KG1 (cell line): ENCODE measurements at regions not wholly inside any gene's neighbourhood (a gene's known extent, or its start where the extent isn't known, plus 50 kb on each side); places are given as distances from the start of the nearest gene placed in this dataset.

Experiments used
- DNase-seq: peaks from one replicate; lab custom pipeline; 2025; lab: John Stamatoyannopoulos, UW

DNA sequence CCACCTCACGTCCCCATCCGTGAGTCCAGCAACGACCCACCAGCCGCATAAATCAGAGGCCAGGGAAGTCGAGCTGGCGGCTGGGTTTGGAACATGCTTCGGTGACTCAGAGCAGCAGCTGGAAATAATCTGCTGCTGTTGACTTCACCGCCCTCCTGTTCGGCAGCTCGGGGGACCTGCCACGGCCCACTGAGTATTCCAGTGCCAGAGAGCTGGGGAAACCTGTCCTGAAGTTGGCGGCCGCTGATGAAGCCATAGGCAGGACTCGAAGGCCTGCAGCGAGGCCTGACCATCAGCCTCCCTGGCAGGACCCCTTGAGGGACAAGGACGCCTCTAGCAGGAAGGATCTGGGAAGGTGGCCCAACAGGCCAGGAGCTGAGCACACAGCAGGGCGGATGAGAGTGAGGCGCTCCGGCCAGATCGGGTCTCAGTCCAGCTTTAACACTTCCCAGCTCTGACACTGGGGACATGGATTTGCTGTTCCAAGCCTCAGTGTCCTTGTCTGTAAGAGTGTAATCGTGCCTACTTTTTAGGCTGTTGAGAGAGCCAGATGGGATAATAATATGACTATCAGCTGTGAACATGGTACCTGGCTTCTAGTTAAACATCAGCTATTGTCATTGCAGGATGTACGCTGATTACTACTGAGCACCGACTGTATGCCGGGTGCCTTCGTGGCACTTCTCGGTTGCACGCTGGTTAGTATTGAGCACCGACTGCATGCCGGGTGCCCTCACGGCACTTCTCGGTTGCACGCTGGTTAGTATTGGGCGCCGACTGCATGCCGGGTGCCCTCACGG is 50.4 kb upstream of the CIBAR2 start:
- DNase-seq: no peak

DNA sequence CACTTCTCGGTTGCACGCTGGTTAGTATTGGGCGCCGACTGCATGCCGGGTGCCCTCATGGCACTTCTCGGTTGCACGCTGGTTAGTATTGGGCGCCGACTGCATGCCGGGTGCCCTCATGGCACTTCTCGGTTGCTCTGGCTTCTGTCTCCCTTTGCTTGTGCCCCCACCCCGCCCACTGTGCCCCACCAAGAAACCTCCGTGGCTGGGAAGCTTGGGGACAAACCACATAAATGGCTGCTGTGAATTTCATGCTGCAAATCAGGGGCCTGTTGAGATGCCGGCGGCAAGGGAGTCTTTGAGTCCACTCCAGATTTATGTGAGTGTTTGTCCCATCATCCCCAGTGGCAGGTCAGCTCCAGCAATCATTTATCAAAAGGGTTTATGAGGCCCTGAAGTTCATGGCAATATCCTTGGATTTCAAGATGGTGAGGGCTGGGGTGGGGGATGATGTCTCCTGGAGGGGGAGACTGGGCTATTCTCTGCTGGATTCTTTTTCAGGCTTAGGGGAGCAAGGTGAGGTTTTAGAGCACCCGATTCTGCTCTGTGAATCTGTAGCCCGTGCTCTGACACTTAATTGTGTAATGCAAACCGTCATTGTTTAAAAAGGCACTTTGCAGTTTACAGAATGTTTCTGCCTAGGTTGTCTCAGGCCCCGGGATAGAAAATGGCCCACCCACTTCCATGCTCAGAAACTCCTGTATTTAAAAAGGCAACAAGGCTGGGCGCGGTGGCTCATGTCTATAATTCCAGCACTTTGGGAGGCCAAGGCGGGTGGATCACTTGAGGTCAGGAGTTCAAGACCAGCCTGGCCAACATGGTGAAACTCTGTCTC is 51.2 kb upstream of the CIBAR2 start:
- DNase-seq: no peak

DNA sequence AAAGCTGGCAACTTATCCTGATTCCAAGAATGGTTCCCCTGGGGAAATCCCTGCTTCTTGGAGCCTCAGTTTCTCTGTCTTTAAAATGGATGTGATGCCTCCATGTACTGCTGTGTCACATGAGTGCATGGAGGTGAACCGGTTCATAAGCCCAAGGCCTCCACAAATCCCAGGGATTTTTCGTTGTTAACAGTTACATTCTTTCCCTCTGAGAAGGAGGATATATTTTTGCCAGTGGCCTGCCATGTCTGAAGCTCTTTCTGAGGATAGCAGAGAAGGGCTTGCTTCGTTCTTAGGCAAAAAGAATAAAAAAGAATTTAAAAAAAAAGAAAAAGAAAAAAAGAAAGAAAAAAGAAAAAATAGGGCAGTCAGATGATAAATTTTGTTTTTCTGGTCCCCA is 52.2 kb upstream of the CIBAR2 start:
- no peak for DNase-seq

DNA sequence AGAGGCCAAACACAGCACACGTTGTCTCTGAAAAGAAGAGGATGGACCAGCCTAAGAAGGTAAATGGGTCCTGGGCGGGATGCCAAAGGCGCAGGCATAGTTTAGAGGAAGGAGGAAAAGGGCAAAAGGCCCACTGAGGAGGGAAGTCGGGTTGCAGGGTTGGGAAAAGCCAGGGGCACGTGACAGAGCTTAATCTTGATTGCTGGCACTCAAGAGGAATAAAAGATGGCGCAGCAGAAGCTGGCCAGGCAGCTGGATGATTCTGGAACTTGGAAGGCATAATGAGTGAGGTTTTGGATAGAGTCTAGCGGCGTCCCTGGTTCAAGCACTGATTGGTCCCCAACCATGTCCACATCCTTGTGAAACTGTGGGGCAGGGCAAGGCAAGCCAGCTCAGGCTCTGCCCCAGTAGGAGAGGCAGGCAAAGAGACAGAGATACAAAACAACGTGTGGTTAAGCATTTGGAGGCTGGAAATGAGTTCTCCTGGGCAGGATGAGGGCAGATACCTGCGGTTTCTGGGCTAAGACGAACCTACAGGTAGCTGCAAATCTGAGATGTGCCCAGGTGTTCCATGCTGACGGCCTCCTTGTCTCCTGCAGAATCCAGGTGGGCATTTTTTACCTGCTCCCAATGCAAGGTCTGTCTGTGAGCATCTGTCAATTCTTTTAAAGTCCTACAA is 52.7 kb upstream of the CIBAR2 start:
- no peak for DNase-seq

DNA sequence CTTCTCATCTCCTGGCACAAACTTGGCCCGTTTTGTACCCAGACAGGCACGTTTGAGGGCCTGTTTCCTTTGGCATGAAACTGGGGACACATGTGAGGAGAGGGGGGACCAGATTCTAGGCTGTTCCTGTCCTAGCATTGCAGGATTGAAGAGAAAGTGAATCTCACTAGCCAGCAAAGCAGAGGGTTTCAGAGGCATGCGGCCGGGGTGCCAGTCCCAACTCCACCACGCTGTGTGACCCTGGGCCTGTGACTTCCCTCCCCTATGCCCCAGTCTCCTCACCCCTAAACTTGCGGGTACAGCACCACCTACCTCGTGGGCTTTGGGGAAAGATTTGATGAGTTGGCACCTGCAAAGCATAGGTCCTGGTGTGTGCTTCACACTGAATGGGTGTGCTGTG is 53.5 kb upstream of the CIBAR2 start:
- DNase-seq: no peak

- no peak for DNase-seq
These were observed 54.0 kb upstream of the CIBAR2 start for GRCh38 chr16:85166281-85166680.

- no peak for DNase-seq
These were observed 54.7 kb upstream of the CIBAR2 start for GRCh38 chr16:85166699-85167588.

DNA sequence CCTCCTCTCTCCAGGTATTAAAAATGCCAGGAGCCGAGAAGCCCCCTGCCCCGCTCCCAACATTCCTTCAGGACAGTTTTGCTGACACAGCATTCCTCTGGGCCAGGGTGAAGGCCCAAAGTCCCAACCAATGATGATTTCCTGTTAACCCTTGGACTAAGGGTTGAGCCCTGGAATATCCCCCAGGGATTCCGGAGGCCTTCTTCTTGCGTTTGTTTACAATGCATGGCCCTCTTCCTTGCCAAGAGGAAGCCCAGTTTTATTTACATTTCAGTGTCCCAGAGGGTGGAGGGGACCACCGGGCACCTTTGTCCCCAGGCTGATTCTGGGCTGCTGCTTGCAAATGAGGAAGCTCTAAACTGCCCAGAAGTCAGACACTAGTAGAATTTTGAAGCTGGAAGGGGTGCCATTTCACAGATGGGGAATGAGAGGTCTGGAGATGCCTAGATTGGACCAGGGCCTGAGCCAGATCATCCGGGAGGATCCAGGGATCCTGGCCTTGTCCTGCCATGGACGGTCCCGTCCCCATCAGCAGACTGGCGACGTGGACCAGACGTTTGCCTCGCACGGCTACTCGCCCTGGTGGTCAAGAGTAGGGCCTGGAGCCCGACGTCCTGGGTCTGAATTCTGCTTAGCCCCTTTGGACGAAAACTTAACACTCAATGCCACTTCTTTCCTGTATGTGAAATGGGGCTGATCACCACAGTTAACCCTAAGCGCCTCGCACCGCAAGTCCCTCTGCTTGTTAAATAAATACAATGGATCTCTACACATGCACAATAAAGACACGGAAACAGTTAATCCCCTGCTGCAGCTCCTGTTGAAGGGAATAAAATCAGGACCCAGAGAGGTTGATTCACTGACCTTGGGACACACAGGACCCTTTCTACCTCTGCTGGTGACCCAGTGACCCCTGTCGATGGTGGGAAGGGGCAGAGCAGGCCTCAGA is 55.6 kb upstream of the CIBAR2 start:
- no peak for DNase-seq

DNA sequence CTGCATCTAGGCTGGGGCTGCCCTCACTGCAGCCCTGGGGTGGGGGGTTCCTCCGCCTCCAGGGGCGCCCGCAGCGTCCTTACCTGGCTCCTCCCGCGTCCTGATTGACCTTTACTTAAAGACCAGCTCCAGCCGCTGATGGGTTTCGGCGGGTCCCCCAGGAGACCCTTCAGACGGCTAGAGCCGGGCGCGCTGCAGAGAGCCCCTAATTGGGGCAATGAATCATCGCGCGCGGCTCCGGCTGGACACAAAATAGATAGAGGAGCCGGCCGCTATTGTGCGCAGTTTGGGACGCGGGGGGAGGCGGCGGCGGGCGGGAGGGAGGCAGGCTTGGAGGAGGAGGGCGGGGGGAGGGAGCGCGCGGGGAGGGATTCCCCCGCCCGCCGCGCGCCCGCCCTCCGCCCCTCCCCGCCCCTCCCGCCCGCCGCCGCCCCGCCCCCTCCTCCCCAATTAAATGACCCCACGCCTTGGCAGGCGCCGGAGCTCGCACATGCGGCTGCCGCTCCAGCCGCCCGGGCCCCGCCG is 56.5 kb upstream of the CIBAR2 start:
- DNase-seq: no peak

DNA sequence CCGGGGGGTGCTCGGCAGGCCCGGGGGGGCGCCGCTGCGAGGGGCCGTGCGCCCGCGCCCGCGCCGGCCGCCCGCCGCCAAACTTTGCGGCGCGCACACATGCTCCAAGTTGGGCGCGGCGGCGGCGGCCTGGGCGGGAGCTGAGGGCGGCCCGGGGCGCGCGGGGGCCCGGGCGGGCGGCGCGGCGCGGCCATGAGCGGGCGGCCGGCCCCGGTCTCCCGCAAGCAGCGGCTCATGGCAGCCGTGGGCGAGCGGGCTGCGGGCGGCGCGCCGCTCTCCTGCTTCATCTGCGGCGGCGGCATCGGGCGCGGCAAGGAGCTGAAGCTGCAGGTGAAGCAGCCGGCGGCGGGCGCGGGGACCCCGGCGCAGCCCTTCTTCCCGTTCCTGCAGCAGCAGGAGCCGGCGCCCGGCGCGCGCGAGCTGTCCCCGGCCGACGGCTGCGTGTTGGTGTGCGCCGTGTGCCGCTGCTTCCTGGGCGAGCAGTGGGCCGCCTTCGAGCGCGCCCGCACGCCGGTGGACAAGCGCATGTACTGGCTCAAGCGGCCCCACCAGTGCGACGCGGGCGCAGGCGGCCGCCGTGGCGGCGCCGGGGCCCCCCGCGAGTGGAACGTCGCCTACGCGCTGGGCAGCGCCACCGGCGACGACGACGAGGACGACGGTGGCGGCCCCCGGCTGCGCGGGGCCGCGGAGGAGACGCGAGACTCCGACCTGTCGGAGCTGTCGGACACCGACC is 57.2 kb upstream of the CIBAR2 start:
- DNase-seq: no peak

DNA sequence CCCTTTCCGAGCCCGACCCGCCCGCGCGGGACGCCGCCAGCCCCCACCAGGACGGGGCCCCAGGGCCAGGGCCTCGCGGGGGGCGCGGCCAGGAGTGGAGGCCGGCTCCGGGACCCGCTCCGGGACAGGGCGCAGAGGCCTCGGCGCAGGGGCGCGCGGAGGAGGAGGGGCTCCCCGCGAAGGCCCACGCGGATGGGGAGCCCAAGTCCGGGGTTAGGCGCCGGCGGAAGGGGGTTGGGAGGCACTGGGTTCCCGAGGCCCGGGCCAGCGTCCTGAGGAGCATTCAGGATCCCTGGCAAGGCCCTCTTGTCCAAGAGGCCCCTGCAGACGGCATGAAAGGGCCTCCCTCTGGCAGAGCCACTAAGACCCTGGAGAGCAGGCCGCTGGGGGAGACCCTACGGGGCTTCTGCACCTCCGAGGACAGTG is 57.8 kb upstream of the CIBAR2 start:
- no peak for DNase-seq

- no peak for DNase-seq
These were observed 58.3 kb upstream of the CIBAR2 start for GRCh38 chr16:85170590-85171003.

- DNase-seq: no peak
These were observed 58.9 kb upstream of the CIBAR2 start for GRCh38 chr16:85171004-85171758.

DNA sequence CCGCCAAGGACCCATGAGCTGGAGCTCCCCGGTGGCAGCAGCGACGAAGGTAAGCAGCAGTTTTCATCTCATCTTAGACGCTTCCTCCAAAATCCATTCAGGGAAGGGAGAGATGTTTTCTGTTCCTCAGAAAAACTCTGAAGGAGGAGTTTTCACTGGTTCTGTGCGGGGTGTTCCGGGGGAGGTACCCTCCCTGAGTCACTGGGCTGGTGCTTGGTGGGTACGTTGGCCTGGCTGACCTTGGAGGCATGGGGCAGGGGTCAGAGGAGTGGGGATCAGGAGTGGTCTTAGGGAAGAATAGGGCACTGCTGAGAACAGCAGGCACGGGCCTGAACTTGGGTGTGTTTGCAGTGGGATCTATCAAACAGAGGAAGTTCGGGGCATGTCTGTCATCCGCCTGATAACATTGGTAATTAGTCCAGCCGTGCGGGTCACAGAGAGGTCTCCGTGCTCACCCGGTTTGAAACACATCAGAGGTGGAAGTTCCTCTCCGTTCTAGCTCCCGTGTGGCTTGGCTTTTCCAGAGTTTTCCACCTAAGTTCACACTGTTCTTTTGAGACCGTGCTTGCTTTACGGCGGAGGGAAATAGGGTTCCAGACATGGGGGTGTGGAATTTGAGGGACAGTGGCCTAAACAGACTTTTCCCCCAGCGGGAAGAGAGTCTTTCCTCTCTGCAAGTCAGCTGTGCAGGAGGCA is 59.6 kb upstream of the CIBAR2 start:
- no peak for DNase-seq

GRCh38 chr16:85172455-85173145 is 60.3 kb upstream of the CIBAR2 start:
- no peak for DNase-seq

DNA sequence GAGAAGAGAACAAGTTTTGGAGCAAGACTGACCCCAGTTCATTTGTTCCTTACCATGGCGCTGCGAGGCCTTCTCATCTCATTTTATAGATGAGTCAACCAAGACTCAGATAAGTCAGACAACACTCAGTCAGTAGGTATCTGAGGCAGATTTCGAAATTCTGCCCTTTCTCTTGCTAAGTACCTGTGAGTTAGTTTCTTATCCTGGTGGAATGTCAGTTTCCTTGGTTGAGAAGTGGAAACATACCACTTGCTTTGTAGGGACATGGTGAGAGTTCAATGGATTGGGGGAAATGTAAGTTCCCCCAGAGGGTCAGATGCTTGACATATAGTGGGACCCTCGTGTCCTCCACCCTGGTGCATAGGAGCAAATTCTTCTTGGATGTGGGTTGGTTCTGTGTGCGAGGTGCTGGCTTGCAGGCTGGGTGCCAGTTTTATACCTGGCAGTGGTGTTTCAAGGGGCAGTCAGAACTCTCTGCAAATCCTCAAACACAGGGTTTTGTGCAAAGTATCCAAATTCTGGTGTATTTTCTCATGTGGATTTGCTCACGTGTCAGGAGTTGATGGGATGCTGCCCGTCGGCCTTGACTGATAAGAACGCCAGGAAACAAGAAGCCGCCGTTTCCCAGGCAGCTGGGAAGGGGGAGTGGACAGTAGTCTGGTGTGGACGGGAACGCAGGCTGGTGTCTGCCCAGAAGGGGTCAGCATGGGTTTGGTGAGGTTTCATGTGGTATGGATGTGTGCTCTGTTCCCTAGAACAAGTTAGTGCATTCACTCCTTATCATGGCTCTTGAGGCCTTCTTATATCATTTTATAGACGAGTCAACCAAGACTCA is 61.1 kb upstream of the CIBAR2 start:
- DNase-seq: no peak
